K562 (cell line): ENCODE measurements at regions not wholly inside any gene's neighbourhood (a gene's known extent, or its start where the extent isn't known, plus 50 kb on each side); places are given as distances from the start of the nearest gene placed in this dataset.

Experiments used
- CHD2 ChIP-seq: IDR thresholded peaks from 2 replicates; pipeline ENCODE4 v1.6.1; 2011; ENCODE audit warnings: low read depth, low read length
- FUS ChIP-seq: fragments of 200-400 bp; formaldehyde crosslinking; optimal IDR thresholded peaks from 2 replicates; pipeline ENCODE3; 2017; ENCODE audit warnings: low read depth, low read length
- HMGN3 ChIP-seq: IDR thresholded peaks from 2 replicates; pipeline ENCODE4 v1.6.1; 2011; ENCODE audit warnings: borderline replicate concordance, low read depth, mild to moderate bottlenecking, mixed read lengths, low read length; ENCODE audit not compliant: insufficient read length; ENCODE audit errors: extremely low read depth
- SP1 ChIP-seq: sonication (generic); formaldehyde crosslinking; IDR thresholded peaks from 2 replicates; pipeline ENCODE4 v1.8.1; 2022; ENCODE audit warnings: mild to moderate bottlenecking, missing genetic modification reagents
- ZNF584 ChIP-seq: fragments of 200-800 bp; sonication (Bioruptor generic); IDR thresholded peaks from 2 replicates; pipeline ENCODE4 v1.6.1; 2016; ENCODE audit warnings: low read depth, mild to moderate bottlenecking, missing genetic modification characterization, missing compliant biosample characterization
- TF ChIP-seq, protein P1 (sequence below), 2 experiments: fragments of 150-350 bp in 1 of 2; IDR thresholded peaks; 2 replicates each; pipeline ENCODE4 v1.6.1; 2012 to 2016; ENCODE audit warnings: low read depth in 2 of 2, low read length in 2 of 2, mild to moderate bottlenecking in 1 of 2, moderate library complexity in 1 of 2

- TF ChIP-seq HMGN3, result no peak
- TF ChIP-seq SP1, result no peak
- no peak for TF ChIP-seq CHD2
- TF ChIP-seq FUS, result no peak
- no peak for TF ChIP-seq ZNF584 (CRISPR knock-in tag)
- TF ChIP-seq, protein P1, sequence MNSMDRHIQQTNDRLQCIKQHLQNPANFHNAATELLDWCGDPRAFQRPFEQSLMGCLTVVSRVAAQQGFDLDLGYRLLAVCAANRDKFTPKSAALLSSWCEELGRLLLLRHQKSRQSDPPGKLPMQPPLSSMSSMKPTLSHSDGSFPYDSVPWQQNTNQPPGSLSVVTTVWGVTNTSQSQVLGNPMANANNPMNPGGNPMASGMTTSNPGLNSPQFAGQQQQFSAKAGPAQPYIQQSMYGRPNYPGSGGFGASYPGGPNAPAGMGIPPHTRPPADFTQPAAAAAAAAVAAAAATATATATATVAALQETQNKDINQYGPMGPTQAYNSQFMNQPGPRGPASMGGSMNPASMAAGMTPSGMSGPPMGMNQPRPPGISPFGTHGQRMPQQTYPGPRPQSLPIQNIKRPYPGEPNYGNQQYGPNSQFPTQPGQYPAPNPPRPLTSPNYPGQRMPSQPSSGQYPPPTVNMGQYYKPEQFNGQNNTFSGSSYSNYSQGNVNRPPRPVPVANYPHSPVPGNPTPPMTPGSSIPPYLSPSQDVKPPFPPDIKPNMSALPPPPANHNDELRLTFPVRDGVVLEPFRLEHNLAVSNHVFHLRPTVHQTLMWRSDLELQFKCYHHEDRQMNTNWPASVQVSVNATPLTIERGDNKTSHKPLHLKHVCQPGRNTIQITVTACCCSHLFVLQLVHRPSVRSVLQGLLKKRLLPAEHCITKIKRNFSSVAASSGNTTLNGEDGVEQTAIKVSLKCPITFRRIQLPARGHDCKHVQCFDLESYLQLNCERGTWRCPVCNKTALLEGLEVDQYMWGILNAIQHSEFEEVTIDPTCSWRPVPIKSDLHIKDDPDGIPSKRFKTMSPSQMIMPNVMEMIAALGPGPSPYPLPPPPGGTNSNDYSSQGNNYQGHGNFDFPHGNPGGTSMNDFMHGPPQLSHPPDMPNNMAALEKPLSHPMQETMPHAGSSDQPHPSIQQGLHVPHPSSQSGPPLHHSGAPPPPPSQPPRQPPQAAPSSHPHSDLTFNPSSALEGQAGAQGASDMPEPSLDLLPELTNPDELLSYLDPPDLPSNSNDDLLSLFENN (IDR thresholded peaks at IDR 0.05; ENCODE audit: low read depth in 2 of 2, low read length in 2 of 2), result no peak
These were observed 64.4 kb upstream of the ACAN start for GRCh38 chr15:88738796-88739195.
